ENCODE measurements at regions not wholly inside any gene's neighbourhood (a gene's known extent, or its start where the extent isn't known, plus 50 kb on each side); places are given as distances from the start of the nearest gene placed in this dataset.

GRCh38 chr4:159052315-159052714 lies 50.6 kb upstream of the RAPGEF2 start:
- no peak for TF ChIP-seq CSRNP3 (CRISPR knock-in tag; IDR thresholded peaks at IDR 0.05)
- no peak for TF ChIP-seq PATZ1 (CRISPR knock-in tag; IDR thresholded peaks at IDR 0.05; ENCODE audit: borderline replicate concordance)
- no peak for TF ChIP-seq BACH2 (CRISPR knock-in tag; IDR thresholded peaks at IDR 0.05; ENCODE audit: borderline replicate concordance)
- no peak for TF ChIP-seq POU6F1 (CRISPR knock-in tag; IDR thresholded peaks at IDR 0.05; ENCODE audit: borderline replicate concordance, low read depth)
- TF ChIP-seq ARNTL (CRISPR knock-in tag; IDR thresholded peaks at IDR 0.05; ENCODE audit: borderline replicate concordance, low read depth) = no peak

Data from SK-N-SH treated with all-trans-retinoic acid at 6 μM for 48 hours (cell line).